Trophoblast cell (in vitro differentiated cells and primary cell): ENCODE measurements at regions not wholly inside any gene's neighbourhood (a gene's known extent, or its start where the extent isn't known, plus 50 kb on each side); places are given as distances from the start of the nearest gene placed in this dataset.

Experiments
- DNase-seq, 2 donors: peaks; one replicate each; pipeline ENCODE4 v3.0.0-alpha.2; 2016
- H2AFZ ChIP-seq: 2 replicates; pipeline ENCODE4 v1.6.1; 2013; ENCODE audit warnings: low read length, moderate library complexity, mild to moderate bottlenecking; ENCODE audit not compliant: insufficient read depth, poor library complexity
- H2AK5ac ChIP-seq: 2 replicates; pipeline ENCODE4 v1.6.1; 2013; ENCODE audit warnings: mild to moderate bottlenecking, low read length
- H2BK120ac ChIP-seq: 2 replicates; pipeline ENCODE4 v1.6.1; 2013; ENCODE audit warnings: low read length, mild to moderate bottlenecking, moderate library complexity; ENCODE audit not compliant: insufficient read depth, poor library complexity
- H2BK12ac ChIP-seq: 2 replicates; pipeline ENCODE4 v1.6.1; 2013; ENCODE audit warnings: mild to moderate bottlenecking, low read length, moderate library complexity
- H2BK5ac ChIP-seq: 2 replicates; pipeline ENCODE4 v1.6.1; 2013; ENCODE audit warnings: low read length, low read depth, moderate library complexity, mild to moderate bottlenecking; ENCODE audit not compliant: poor library complexity
- H3K14ac ChIP-seq: 2 replicates; pipeline ENCODE4 v1.6.1; 2013; ENCODE audit warnings: mild to moderate bottlenecking, low read length
- H3K18ac ChIP-seq: 2 replicates; pipeline ENCODE4 v1.6.1; 2013; ENCODE audit warnings: mild to moderate bottlenecking, low read length
- H3K23ac ChIP-seq: 2 replicates; pipeline ENCODE4 v1.6.1; 2013; ENCODE audit warnings: low read length
- H3K27ac ChIP-seq: 2 replicates; pipeline ENCODE4 v1.5.1; 2013; ENCODE audit warnings: low read depth, mild to moderate bottlenecking, inconsistent platforms, low read length, moderate library complexity
- H3K27me3 ChIP-seq: 2 replicates; pipeline ENCODE4 v1.6.1; 2013; ENCODE audit warnings: inconsistent platforms, mild to moderate bottlenecking, low read length, moderate library complexity; ENCODE audit not compliant: insufficient read depth
- H3K36me3 ChIP-seq, 2 experiments: 1 replicate in 1 of 2; 2 replicates in 1 of 2; pipeline ENCODE4 v1.6.1; 2013; ENCODE audit warnings: low read length in 2 of 2, mild to moderate bottlenecking in 2 of 2, moderate library complexity in 1 of 2; ENCODE audit not compliant: insufficient read depth in 2 of 2, control insufficient read depth in 1 of 2
- H3K4ac ChIP-seq: 2 replicates; pipeline ENCODE4 v1.6.1; 2013; ENCODE audit warnings: low read depth, mild to moderate bottlenecking, low read length, moderate library complexity
- H3K4me1 ChIP-seq, 2 experiments: 1 replicate in 1 of 2; 2 replicates in 1 of 2; pipeline ENCODE4 v1.6.1; 2013; ENCODE audit warnings: low read length in 2 of 2, mild to moderate bottlenecking in 2 of 2, moderate library complexity in 1 of 2; ENCODE audit not compliant: insufficient read depth in 2 of 2, control insufficient read depth in 1 of 2
- H3K4me2 ChIP-seq: 2 replicates; pipeline ENCODE4 v1.6.1; 2013; ENCODE audit warnings: inconsistent platforms, mild to moderate bottlenecking, low read length, moderate library complexity
- H3K4me3 ChIP-seq: 2 replicates; pipeline ENCODE4 v1.5.1; 2013; ENCODE audit warnings: mild to moderate bottlenecking, low read depth, low read length, inconsistent platforms
- H3K79me1 ChIP-seq: one replicate; pipeline ENCODE4 v1.6.1; 2013; ENCODE audit warnings: low read length
- H3K79me2 ChIP-seq: 2 replicates; pipeline ENCODE4 v1.6.1; 2013; ENCODE audit warnings: low read length, mild to moderate bottlenecking; ENCODE audit not compliant: control insufficient read depth, insufficient read depth, poor library complexity
- H3K9ac ChIP-seq: 2 replicates; pipeline ENCODE4 v1.6.1; 2013; ENCODE audit warnings: mild to moderate bottlenecking, low read length
- H3K9me3 ChIP-seq: 2 replicates; pipeline ENCODE4 v1.6.1; 2013; ENCODE audit warnings: low read depth, mild to moderate bottlenecking, control low read depth, inconsistent platforms, low read length; ENCODE audit not compliant: insufficient read depth
- H4K12ac ChIP-seq: 2 replicates; pipeline ENCODE4 v1.6.1; 2013; ENCODE audit warnings: low read depth, mild to moderate bottlenecking, low read length, moderate library complexity
- H4K8ac ChIP-seq: 2 replicates; pipeline ENCODE4 v1.6.1; 2013; ENCODE audit warnings: low read depth, mild to moderate bottlenecking, low read length, moderate library complexity
- H4K91ac ChIP-seq: one replicate; pipeline ENCODE4 v1.6.1; 2013; ENCODE audit warnings: low read depth, mild to moderate bottlenecking, low read length, moderate library complexity
- WGBS: extraction: QIAGEN DNeasy Blood & Tissue Kit; methylation state at CpG from one replicate; pipeline ENCODE4 v1.1.7; 2013; ENCODE audit warnings: missing lambda C conversion rate; ENCODE audit not compliant: insufficient read length, insufficient coverage; ENCODE audit errors: extremely low coverage; 5-methylcytosine and 5-hydroxymethylcytosine counted together

- H3K18ac ChIP-seq = no peak overlapping the region
- no peak overlapping the region for H2BK5ac ChIP-seq
- no peak overlapping the region for H4K12ac ChIP-seq
- no peak overlapping the region for H3K9ac ChIP-seq
- WGBS = no CpG with 5 or more reads among the region's 8 CpGs
- H3K79me1 ChIP-seq = no peaks in the 10 kb centered on the region
- peaks cover 14% of the 10 kb centered on the region for H3K9me3 ChIP-seq
- H3K27me3 ChIP-seq = no peaks in the 10 kb centered on the region
- H3K4ac ChIP-seq = no peak overlapping the region
- H3K27ac ChIP-seq = no peak overlapping the region
- H3K23ac ChIP-seq = no peak overlapping the region
- H3K4me2 ChIP-seq = no peak overlapping the region
- H3K79me2 ChIP-seq = no peaks in the 10 kb centered on the region
- no peaks in the 10 kb centered on the region for H3K36me3 ChIP-seq
- H2BK120ac ChIP-seq = no peak overlapping the region
- no peak overlapping the region for H2AK5ac ChIP-seq
- no peak overlapping the region for H2BK12ac ChIP-seq
- H4K8ac ChIP-seq = no peak overlapping the region
- no peak overlapping the region for H4K91ac ChIP-seq
- H3K4me1 ChIP-seq = no peaks in the 10 kb centered on the region
- H2AFZ ChIP-seq = no peak overlapping the region
- no peak overlapping the region for H3K4me3 ChIP-seq
- DNase-seq = no peak
- H3K14ac ChIP-seq = no peak overlapping the region
Measured at GRCh38 chr5:2493356-2493755, 258.1 kb downstream of the IRX2 start.

GRCh38 chr5:2492476-2492875 is 259.0 kb downstream of the IRX2 start:
- Histone ChIP-seq H3K23ac (no peak overlapping the region), H4K8ac (no peak overlapping the region), H4K91ac (no peak overlapping the region), H2AK5ac (no peak overlapping the region), H2BK12ac (no peak overlapping the region), H3K9ac (no peak overlapping the region), H4K12ac (no peak overlapping the region), H3K79me1 (no peaks in the 10 kb centered on the region), H2AFZ (no peak overlapping the region), H2BK5ac (no peak overlapping the region), H3K27ac (no peak overlapping the region), H3K18ac (no peak overlapping the region), H3K14ac (no peak overlapping the region), H3K79me2 (no peaks in the 10 kb centered on the region), H3K36me3 (no peaks in the 10 kb centered on the region), H2BK120ac (no peak overlapping the region), H3K4me3 (no peak overlapping the region), H3K4me2 (no peak overlapping the region), H3K27me3 (no peaks in the 10 kb centered on the region), H3K9me3 (peaks cover 14% of the 10 kb centered on the region), H3K4me1 (no peaks in the 10 kb centered on the region), H3K4ac (no peak overlapping the region)
- no CpG with 5 or more reads among the region's 7 CpGs for WGBS
- DNase-seq = no peak

DNA sequence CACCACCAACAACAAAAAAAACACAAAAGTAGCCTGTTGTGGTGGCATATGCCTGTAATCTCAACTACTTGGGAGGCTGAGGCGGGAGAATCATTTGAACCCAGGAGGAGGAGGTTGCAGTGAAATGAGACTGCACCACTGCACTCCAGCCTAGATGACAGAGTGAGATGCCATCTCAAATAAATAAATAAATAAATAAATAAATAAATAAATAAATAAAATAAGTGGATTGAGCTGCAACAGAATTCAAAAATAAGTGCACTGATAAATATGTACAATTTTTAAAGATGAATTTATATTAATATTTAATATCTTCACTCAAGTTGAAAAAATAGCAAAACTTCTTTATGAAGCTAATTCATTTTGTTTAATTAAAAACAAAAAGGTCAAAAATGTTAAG is 259.6 kb downstream of the IRX2 start:
- Histone ChIP-seq H3K18ac (no peak overlapping the region), H2BK5ac (no peak overlapping the region), H3K14ac (no peak overlapping the region), H3K9me3 (peaks cover 16% of the 10 kb centered on the region), H3K27me3 (no peaks in the 10 kb centered on the region), H3K4me2 (no peak overlapping the region), H3K4me3 (no peak overlapping the region), H2AK5ac (no peak overlapping the region), H2BK12ac (no peak overlapping the region), H3K36me3 (no peaks in the 10 kb centered on the region), H3K9ac (no peak overlapping the region), H3K4me1 (no peaks in the 10 kb centered on the region), H4K8ac (no peak overlapping the region), H3K79me2 (no peaks in the 10 kb centered on the region), H3K23ac (no peak overlapping the region), H4K91ac (no peak overlapping the region), H3K79me1 (no peaks in the 10 kb centered on the region), H2AFZ (no peak overlapping the region), H2BK120ac (no peak overlapping the region), H4K12ac (no peak overlapping the region), H3K4ac (no peak overlapping the region), H3K27ac (no peak overlapping the region)
- no peak for DNase-seq
- no CpG with 5 or more reads among the region's 1 CpG for WGBS

GRCh38 chr5:2489306-2489705 is 262.2 kb downstream of the IRX2 start:
- Histone ChIP-seq H3K36me3 (no peaks in the 10 kb centered on the region), H4K91ac (no peak overlapping the region), H3K4me2 (no peak overlapping the region), H3K79me1 (no peaks in the 10 kb centered on the region), H2AK5ac (no peak overlapping the region), H3K79me2 (no peaks in the 10 kb centered on the region), H2BK5ac (no peak overlapping the region), H3K27me3 (no peaks in the 10 kb centered on the region), H3K9me3 (peaks cover 16% of the 10 kb centered on the region), H3K4ac (no peak overlapping the region), H3K14ac (no peak overlapping the region), H3K4me3 (no peak overlapping the region), H3K27ac (no peak overlapping the region), H2AFZ (no peak overlapping the region), H3K23ac (no peak overlapping the region), H3K18ac (no peak overlapping the region), H4K12ac (no peak overlapping the region), H4K8ac (no peak overlapping the region), H3K4me1 (no peaks in the 10 kb centered on the region), H2BK12ac (no peak overlapping the region), H3K9ac (no peak overlapping the region), H2BK120ac (no peak overlapping the region)
- WGBS = no CpG with 5 or more reads among the region's 10 CpGs
- no peak for DNase-seq
